Psoas muscle (tissue), 7 donors: ENCODE measurements at regions not wholly inside any gene's neighbourhood (a gene's known extent, or its start where the extent isn't known, plus 50 kb on each side); places are given as distances from the start of the nearest gene placed in this dataset.

Experiments used
- ATAC-seq, 4 donors: fragments of 200-7000 bp; cut with Tn5 transposase; one replicate each; pipeline ENCODE4 v1.9.1; 2020; ENCODE audit warnings: moderate library complexity in 3 of 4, mild to moderate bottlenecking in 2 of 4
- DNase-seq, 2 donors: peaks; one replicate each; pipeline ENCODE4 v3.0.0-alpha.2; 2020
- H3K27ac ChIP-seq: fragments of 200-600 bp; one replicate; pipeline ENCODE4 v1.8.0; 2022
- H3K27me3 ChIP-seq, 3 donors: fragments of 200-600 bp in 1 of 3; one replicate each; pipeline versions ENCODE4 v1.6.1 to v1.8.0; 2013 to 2022; ENCODE audit warnings: low read length in 2 of 3, mild to moderate bottlenecking in 2 of 3, moderate library complexity in 1 of 3; ENCODE audit not compliant: insufficient read depth in 3 of 3
- H3K36me3 ChIP-seq, 2 donors: fragments of 200-600 bp in 1 of 2; one replicate each; pipeline versions ENCODE4 v1.6.1 to v1.8.0; 2013 to 2022; ENCODE audit warnings: low read depth in 1 of 2, mild to moderate bottlenecking in 1 of 2, moderate library complexity in 1 of 2; ENCODE audit not compliant: insufficient read depth in 1 of 2
- H3K4me1 ChIP-seq: fragments of 200-600 bp; one replicate; pipeline ENCODE4 v1.8.0; 2022
- H3K4me3 ChIP-seq: fragments of 200-600 bp; one replicate; pipeline ENCODE4 v1.8.0; 2022; ENCODE audit warnings: mild to moderate bottlenecking
- H3K9me3 ChIP-seq: fragments of 200-600 bp; one replicate; pipeline ENCODE4 v1.8.0; 2022
- CTCF ChIP-seq: fragments of 200-600 bp; IDR thresholded peaks from one replicate; pipeline ENCODE4 v1.8.0; 2022; ENCODE audit warnings: antibody characterized with exemption
- WGBS, 3 donors: extraction: QIAGEN DNeasy Blood & Tissue Kit; methylation state at CpG; one replicate each; pipeline versions ENCODE4 v1.1.6 to v1.1.7; 2013; 5-methylcytosine and 5-hydroxymethylcytosine counted together
- intact Hi-C, 2 donors: fragments of 100-400 bp; cut with DNase I; formaldehyde crosslinking; loops; one replicate each; pipeline versions ENCODE4 v1.11.0 to v1.14.2; 2022
- donor health status: healthy with polysubstance abuse.
- donor health status: DM: no; HTN: no; CAD: no; lungs with moderate emphysema.
- donor health status: Bipolar disorder and iron deficiency.
- donor health status: healthy.
- donor health status: DM: yes; HTN: yes; CAD: no.
- donor health status: DM: no; HTN: no; CAD: no.
- donor health status: DM: yes; HTN: yes; CAD: no.

- ATAC-seq: no peak
These were observed 54.9 kb upstream of the LRRC55 start for GRCh38 chr11:57126766-57127400.

GRCh38 chr11:57131080-57131790 lies 50.5 kb upstream of the LRRC55 start:
- WGBS, 3 donors: 78 to 82% (median 81%) methylated on average over 8 of the region's 8 CpGs
- H3K4me3 ChIP-seq: no peak overlapping the region
- no peaks in the 10 kb centered on the region for H3K36me3 ChIP-seq
- H3K27me3 ChIP-seq: no peaks in the 10 kb centered on the region
- intact Hi-C loops: loop anchor here in 1 of 2 donors (2.0 to 5.0 kb wide), 3 partner anchors 66 to 289 kb away; no protein-coding TSS in a partner anchor
- DNase-seq (peak in 1 of 2 donors; percentile 23), ATAC-seq (peak in 2 of 4 donors; percentile 50 to 54)
- H3K27ac ChIP-seq: no peak overlapping the region
- H3K9me3 ChIP-seq: no peaks in the 10 kb centered on the region
- no peaks in the 10 kb centered on the region for H3K4me1 ChIP-seq
- peak; percentile 49 for TF ChIP-seq CTCF

More at GRCh38 chr11:57126766-57127400, 54.9 kb upstream of the LRRC55 start:
- Histone ChIP-seq H3K27ac (no peak overlapping the region), H3K36me3 (no peaks in the 10 kb centered on the region), H3K4me3 (no peak overlapping the region), H3K9me3 (no peaks in the 10 kb centered on the region), H3K27me3 (no peaks in the 10 kb centered on the region), H3K4me1 (no peaks in the 10 kb centered on the region)
- no peak for TF ChIP-seq CTCF
- 65 to 68% (median 66%) methylated on average over 3 of the region's 3 CpGs for WGBS, 3 donors
- intact Hi-C loops: no loop called here
- DNase-seq: no peak
